ENCODE measurements at regions not wholly inside any gene's neighbourhood (a gene's known extent, or its start where the extent isn't known, plus 50 kb on each side); places are given as distances from the start of the nearest gene placed in this dataset.

DNA sequence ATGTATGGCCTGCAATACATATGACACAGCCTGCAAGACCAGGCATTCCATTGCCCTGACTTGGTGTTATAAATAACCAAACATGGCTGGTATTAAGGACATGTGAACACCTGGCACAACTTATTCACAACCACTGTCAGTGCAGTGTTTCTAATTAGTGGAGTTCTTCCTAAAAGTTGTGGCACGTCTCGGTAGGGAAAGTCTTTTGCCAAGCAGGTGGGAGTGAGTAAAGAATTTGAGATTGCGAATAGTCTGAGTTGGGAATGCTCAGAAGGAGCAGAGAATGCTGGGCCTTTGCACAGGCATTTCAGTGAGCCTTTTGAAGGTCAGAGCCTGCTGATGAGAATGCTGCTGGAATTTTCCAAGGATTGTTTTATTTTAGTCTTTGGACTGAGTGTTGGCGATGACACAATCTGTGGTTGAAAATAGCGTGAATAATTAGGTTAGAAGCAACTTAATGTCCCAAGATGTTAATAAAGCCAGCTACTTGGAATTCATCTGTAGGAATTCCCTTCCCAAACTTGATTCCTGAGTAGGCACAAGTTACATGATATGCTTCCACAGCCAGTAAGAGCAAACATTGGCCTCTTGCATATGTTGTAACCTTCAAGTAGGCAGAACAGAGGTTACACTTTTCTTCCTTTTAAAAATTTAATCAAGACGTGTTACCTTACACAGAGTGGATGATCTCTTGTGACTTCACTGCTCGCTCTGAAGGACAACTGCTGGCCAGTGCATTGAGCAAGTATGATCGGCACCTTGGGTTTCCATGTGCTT lies 83.6 kb upstream of the PGRMC2 start:
- Histone ChIP-seq H3K27ac (ENCODE audit: extremely low read length, insufficient read depth, low read length) (no peak overlapping the region), H3K79me2 (ENCODE audit: insufficient read depth, low read length) (no peaks in the 10 kb centered on the region), H3K36me3 (replicated peaks in 1 of 2; ENCODE audit: control insufficient read depth in 1 of 2, insufficient read depth in 2 of 2, low read length in 2 of 2) (no peaks in the 10 kb centered on the region), H3K27me3 (ENCODE audit: control insufficient read depth in 1 of 2, insufficient read depth in 2 of 2, low read length in 2 of 2) (no peaks in the 10 kb centered on the region), H3K4me3 (replicated peaks in 1 of 3; ENCODE audit: insufficient read depth in 1 of 3, low read depth in 2 of 3, low read length in 3 of 3) (no peak overlapping the region), H3K4me1 (ENCODE audit: insufficient read depth, low read length) (no peaks in the 10 kb centered on the region), H3K9me3 (ENCODE audit: low read length) (peaks cover 7% of the 10 kb centered on the region; the same call in 1 of the 2 replicates), H3K9ac (ENCODE audit: insufficient read depth, low read depth, low read length) (no peak overlapping the region), H3K4me2 (ENCODE audit: low read depth, low read length) (no peak overlapping the region), H2AFZ (ENCODE audit: low read length) (no peak overlapping the region), H4K20me1 (ENCODE audit: insufficient read depth, low read length) (no peaks in the 10 kb centered on the region)
- 45% methylated on average over 8 of the region's 8 CpGs for WGBS (ENCODE audit: low lambda C conversion rate)
- no peak for FAIRE-seq
- intact Hi-C loops (cut with micrococcal nuclease; ENCODE audit: unreplicated experiment) = loop anchor here (10.0 kb wide), 1 partner anchor 176 kb away; no protein-coding TSS in a partner anchor
- POLR2A ChIA-PET = no interaction called here
- CTCF ChIA-PET (ENCODE audit: low intra/inter-chr PET ratio, low total read pairs) = no interaction called here
- in situ Hi-C loops (cut with HindIII; ENCODE audit: extremely low pct_ligation_motif_present, low pct_unique_long_range_greater_than_20kb) = no loop called here
- BruUV-seq (replicated peaks) = no TSS peak
- no peak for DNase-seq (ENCODE audit: low spot score)
- peak; percentile 30; the same call in 1 of the 3 replicates for ATAC-seq
- TF ChIP-seq, protein P1, sequence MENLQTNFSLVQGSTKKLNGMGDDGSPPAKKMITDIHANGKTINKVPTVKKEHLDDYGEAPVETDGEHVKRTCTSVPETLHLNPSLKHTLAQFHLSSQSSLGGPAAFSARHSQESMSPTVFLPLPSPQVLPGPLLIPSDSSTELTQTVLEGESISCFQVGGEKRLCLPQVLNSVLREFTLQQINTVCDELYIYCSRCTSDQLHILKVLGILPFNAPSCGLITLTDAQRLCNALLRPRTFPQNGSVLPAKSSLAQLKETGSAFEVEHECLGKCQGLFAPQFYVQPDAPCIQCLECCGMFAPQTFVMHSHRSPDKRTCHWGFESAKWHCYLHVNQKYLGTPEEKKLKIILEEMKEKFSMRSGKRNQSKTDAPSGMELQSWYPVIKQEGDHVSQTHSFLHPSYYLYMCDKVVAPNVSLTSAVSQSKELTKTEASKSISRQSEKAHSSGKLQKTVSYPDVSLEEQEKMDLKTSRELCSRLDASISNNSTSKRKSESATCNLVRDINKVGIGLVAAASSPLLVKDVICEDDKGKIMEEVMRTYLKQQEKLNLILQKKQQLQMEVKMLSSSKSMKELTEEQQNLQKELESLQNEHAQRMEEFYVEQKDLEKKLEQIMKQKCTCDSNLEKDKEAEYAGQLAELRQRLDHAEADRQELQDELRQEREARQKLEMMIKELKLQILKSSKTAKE (CRISPR knock-in tag; IDR thresholded peaks at IDR 0.05; ENCODE audit: borderline replicate concordance) = no peak
- TF ChIP-seq ZBTB20 (CRISPR knock-in tag; IDR thresholded peaks at IDR 0.05; ENCODE audit: borderline replicate concordance, low read depth) (no peak), ZNF549 (CRISPR knock-in tag; IDR thresholded peaks at IDR 0.05) (no peak), ZNF256 (CRISPR knock-in tag; conservative IDR thresholded peaks at IDR 0.05) (no peak), ZNF746 (CRISPR knock-in tag; IDR thresholded peaks at IDR 0.05) (no peak), ZNF264 (CRISPR knock-in tag; IDR thresholded peaks at IDR 0.05) (no peak), KDM5B (CRISPR knock-in tag; IDR thresholded peaks at IDR 0.05; ENCODE audit: borderline replicate concordance) (no peak), TAF1 (CRISPR knock-in tag; IDR thresholded peaks at IDR 0.05) (no peak), ZNF75D (CRISPR knock-in tag; IDR thresholded peaks at IDR 0.05; ENCODE audit: borderline replicate concordance) (no peak), ZNF703 (CRISPR knock-in tag; IDR thresholded peaks at IDR 0.05; ENCODE audit: borderline replicate concordance) (no peak), ZNF282 (IDR thresholded peaks at IDR 0.05; ENCODE audit: partially characterized antibody) (no peak), REPIN1 (CRISPR knock-in tag; IDR thresholded peaks at IDR 0.05; ENCODE audit: borderline replicate concordance, low read depth) (no peak), SP4 (CRISPR knock-in tag; IDR thresholded peaks at IDR 0.05) (no peak)

All from HepG2 (cell line).